ENCODE measurements at regions not wholly inside any gene's neighbourhood (a gene's known extent, or its start where the extent isn't known, plus 50 kb on each side); places are given as distances from the start of the nearest gene placed in this dataset.

GRCh38 chr7:142334806-142335205, 76.9 kb upstream of the PRSS58 start:
- Histone ChIP-seq H3K4me2 (ENCODE audit: low read depth, low read length, poor library complexity, severe bottlenecking) (no peak overlapping the region), H3K4me3 (ENCODE audit: low read length, poor library complexity, severe bottlenecking) (no peak overlapping the region), H3K27me3 (ENCODE audit: insufficient read depth, low read length, poor library complexity, severe bottlenecking) (no peaks in the 10 kb centered on the region), H3K9me3 (ENCODE audit: insufficient read depth, low read depth, low read length) (no peaks in the 10 kb centered on the region), H3K9me2 (replicated peaks; ENCODE audit: low read depth, low read length) (no peaks in the 10 kb centered on the region), H3K36me3 (ENCODE audit: insufficient read depth, low read length) (no peaks in the 10 kb centered on the region), H3F3A (ENCODE audit: low read depth) (no peaks in the 10 kb centered on the region), H3K9ac (ENCODE audit: low read depth, low read length, poor library complexity, severe bottlenecking) (no peak overlapping the region), H4K20me1 (ENCODE audit: insufficient read depth, low read length, poor library complexity, severe bottlenecking) (no peaks in the 10 kb centered on the region), H3K4me1 (ENCODE audit: insufficient read depth, low read length, poor library complexity, severe bottlenecking) (peaks cover 13% of the 10 kb centered on the region), H3K79me2 (ENCODE audit: insufficient read depth, low read length) (no peaks in the 10 kb centered on the region), H2AFZ (ENCODE audit: low read length) (no peak overlapping the region)
- no peak for TF ChIP-seq EZH2phosphoT487 (IDR thresholded peaks at IDR 0.05; ENCODE audit: borderline replicate concordance)
- no peak for TF ChIP-seq CTCF (conservative IDR thresholded peaks at IDR 0.05; ENCODE audit: low read length)

- H3F3A ChIP-seq (ENCODE audit: low read depth): no peaks in the 10 kb centered on the region
- TF ChIP-seq CTCF (conservative IDR thresholded peaks at IDR 0.05; ENCODE audit: low read length) (no peak), EZH2phosphoT487 (IDR thresholded peaks at IDR 0.05; ENCODE audit: borderline replicate concordance) (no peak)
Observed at GRCh38 chr7:142334236-142334635, 76.4 kb upstream of the PRSS58 start.

GRCh38 chr7:142332421-142332820, 74.6 kb upstream of the PRSS58 start:
- no peaks in the 10 kb centered on the region for H3K27me3 ChIP-seq (ENCODE audit: insufficient read depth, low read length, poor library complexity, severe bottlenecking)
- H3K9ac ChIP-seq (ENCODE audit: low read depth, low read length, poor library complexity, severe bottlenecking): no peak overlapping the region
- no peak overlapping the region for H2AFZ ChIP-seq (ENCODE audit: low read length)
- H3K9me2 ChIP-seq (replicated peaks; ENCODE audit: low read depth, low read length): no peaks in the 10 kb centered on the region
- H3K4me1 ChIP-seq (ENCODE audit: insufficient read depth, low read length, poor library complexity, severe bottlenecking): peaks cover 29% of the 10 kb centered on the region
- H3K4me3 ChIP-seq (ENCODE audit: low read length, poor library complexity, severe bottlenecking): no peak overlapping the region
- no peaks in the 10 kb centered on the region for H3F3A ChIP-seq (ENCODE audit: low read depth)
- H3K9me3 ChIP-seq (ENCODE audit: insufficient read depth, low read depth, low read length): no peaks in the 10 kb centered on the region
- TF ChIP-seq EZH2phosphoT487 (IDR thresholded peaks at IDR 0.05; ENCODE audit: borderline replicate concordance): no peak
- no peak for TF ChIP-seq CTCF (conservative IDR thresholded peaks at IDR 0.05; ENCODE audit: low read length)
- no peaks in the 10 kb centered on the region for H4K20me1 ChIP-seq (ENCODE audit: insufficient read depth, low read length, poor library complexity, severe bottlenecking)
- no peaks in the 10 kb centered on the region for H3K36me3 ChIP-seq (ENCODE audit: insufficient read depth, low read length)
- H3K79me2 ChIP-seq (ENCODE audit: insufficient read depth, low read length): no peaks in the 10 kb centered on the region
- H3K4me2 ChIP-seq (ENCODE audit: low read depth, low read length, poor library complexity, severe bottlenecking): no peak overlapping the region

More at GRCh38 chr7:142334236-142334635, 76.4 kb upstream of the PRSS58 start:
- Histone ChIP-seq H3K9me2 (replicated peaks; ENCODE audit: low read depth, low read length) (no peaks in the 10 kb centered on the region), H3K4me3 (ENCODE audit: low read length, poor library complexity, severe bottlenecking) (no peak overlapping the region), H3K9me3 (ENCODE audit: insufficient read depth, low read depth, low read length) (no peaks in the 10 kb centered on the region), H3K9ac (ENCODE audit: low read depth, low read length, poor library complexity, severe bottlenecking) (no peak overlapping the region), H3K27me3 (ENCODE audit: insufficient read depth, low read length, poor library complexity, severe bottlenecking) (no peaks in the 10 kb centered on the region), H3K79me2 (ENCODE audit: insufficient read depth, low read length) (no peaks in the 10 kb centered on the region), H2AFZ (ENCODE audit: low read length) (no peak overlapping the region), H3K36me3 (ENCODE audit: insufficient read depth, low read length) (no peaks in the 10 kb centered on the region), H3K4me1 (ENCODE audit: insufficient read depth, low read length, poor library complexity, severe bottlenecking) (peaks cover 17% of the 10 kb centered on the region), H3K4me2 (ENCODE audit: low read depth, low read length, poor library complexity, severe bottlenecking) (no peak overlapping the region), H4K20me1 (ENCODE audit: insufficient read depth, low read length, poor library complexity, severe bottlenecking) (no peaks in the 10 kb centered on the region)

Data from Loucy (cell line).